NCI-H1105 treated with DMSO at 0.1 percent for 48 hours (cell line): ENCODE measurements at regions not wholly inside any gene's neighbourhood (a gene's known extent, or its start where the extent isn't known, plus 50 kb on each side); places are given as distances from the start of the nearest gene placed in this dataset.
A peak's percentile ranks its signal among the peaks of the same experiment; 100 is the strongest.
"Not testable (repeated sequence)": the region's sequence is repeated elsewhere in the genome, so short reads cannot be mapped to it uniquely, and the experiment has no call there.

Experiments
- DNase-seq: peaks from one replicate; lab custom pipeline; 2025; lab: John Stamatoyannopoulos, UW

GRCh38 chr6:170018422-170018935 lies 267.1 kb downstream of the ERMARD start:
- DNase-seq: no peak

GRCh38 chr6:170017603-170018320 lies 266.3 kb downstream of the ERMARD start:
- no peak for DNase-seq

DNA sequence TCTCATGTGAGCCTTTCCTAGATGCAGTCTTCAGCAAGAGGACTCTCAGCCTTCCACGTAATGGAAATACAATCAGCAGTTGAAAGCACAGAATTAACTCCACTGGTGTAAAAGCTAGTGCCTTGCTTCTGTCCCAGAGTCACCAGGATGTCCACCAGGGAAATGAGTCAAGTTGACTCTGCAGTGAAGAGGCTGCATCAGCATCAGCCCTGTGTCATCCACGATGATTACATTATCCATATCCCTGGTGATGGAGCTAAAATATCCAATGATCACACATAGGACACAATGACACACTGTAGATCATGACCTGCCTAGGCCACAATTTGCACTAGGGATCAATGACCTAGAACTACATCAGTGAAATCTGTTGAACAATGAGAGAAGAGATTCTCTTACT lies 262.4 kb downstream of the ERMARD start:
- DNase-seq: no peak

- no peak for DNase-seq
Observed at GRCh38 chr6:170012037-170012330, 260.6 kb downstream of the ERMARD start.

DNA sequence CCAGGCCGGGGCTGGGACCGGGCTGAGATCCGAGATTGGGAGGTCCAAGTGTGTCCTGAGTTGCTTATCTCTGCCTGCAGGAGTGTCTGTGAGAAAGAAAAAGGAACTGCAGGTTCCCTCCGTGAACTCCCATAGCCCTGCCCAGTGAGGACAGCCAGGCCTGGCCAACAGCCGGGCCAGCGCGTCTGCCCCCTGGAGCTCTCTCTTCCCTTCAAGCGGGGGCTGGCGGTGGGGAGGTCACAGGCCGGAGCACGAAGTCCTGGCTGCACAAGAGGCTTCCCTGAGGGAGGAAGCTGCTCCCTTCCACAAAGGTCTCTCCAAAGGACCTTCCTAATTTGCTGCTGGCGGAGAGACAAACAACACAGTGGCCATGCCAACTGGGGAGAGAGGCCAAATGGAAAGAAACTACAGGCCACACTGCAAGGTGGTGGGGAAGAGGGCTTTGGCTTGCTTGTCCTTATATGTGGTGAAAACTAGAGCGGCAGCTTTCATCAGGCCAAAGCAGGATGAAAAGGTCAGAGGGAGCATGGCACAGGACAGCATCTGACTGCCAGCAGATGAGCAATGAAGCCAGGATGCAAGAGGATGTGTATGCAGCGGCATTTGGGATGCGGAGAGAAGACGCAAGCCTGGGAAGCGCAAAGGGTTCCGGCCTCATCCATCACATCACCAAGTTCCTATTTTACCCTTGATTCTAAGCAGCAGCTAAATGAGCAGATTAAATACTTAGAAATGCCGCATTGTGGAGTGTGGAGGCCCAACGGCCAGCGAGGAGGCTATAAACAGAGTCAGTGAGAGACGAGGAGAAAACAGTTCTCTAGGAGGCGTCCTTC lies 260.0 kb downstream of the ERMARD start:
- no peak for DNase-seq

DNA sequence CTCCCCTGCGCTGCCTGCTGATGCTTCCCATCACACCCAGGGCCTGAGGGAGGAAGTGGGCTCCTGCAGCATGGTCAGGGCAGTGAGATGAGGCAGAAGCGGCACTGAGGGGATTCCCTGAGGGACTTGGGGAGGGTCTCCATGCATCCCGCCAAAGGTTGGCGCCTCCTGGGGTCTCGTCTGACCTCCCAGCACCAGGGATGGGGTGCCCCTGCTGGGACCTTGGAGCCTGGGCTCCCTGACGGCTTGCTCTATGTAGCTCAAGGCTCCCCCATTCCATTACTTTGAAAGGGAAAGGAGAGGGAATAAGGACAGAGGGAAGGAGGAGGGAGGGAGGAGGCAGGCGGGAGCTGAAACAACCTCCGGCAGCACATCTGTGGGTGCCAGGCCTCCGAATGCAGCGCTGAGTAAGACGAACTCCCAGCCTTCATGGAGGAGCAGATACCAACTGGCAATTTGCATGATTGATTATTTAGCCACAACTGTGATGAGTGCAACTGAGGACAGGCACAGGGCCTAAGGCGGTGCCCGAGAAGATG lies 259.3 kb downstream of the ERMARD start:
- DNase-seq: no peak

DNA sequence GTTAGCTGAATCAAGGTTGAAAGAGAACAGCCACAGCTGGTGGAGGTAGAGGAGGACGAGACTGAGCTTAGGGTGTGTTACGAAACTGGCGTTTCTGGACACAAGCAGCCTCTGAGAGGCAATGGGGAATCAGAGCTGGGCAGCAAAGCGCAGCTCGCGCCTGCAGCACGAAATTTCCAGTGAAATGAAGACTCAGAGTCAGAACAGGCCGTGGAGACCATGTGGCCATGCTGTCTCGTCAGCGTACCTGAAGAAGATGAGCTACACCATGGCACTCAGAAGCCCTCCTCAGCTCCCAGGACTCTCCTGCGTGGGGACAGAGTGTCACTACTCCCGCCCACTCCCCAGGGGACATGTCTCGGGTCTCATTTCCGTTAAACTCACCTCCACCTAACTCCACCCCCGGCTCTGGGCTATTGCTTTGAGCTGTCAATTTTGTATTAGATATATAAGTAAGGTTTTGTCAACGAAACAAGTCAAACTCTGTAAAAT lies 256.9 kb downstream of the ERMARD start:
- DNase-seq: no peak

- DNase-seq: peak; percentile 80
Observed at GRCh38 chr6:170007468-170008293, 256.3 kb downstream of the ERMARD start.

DNA sequence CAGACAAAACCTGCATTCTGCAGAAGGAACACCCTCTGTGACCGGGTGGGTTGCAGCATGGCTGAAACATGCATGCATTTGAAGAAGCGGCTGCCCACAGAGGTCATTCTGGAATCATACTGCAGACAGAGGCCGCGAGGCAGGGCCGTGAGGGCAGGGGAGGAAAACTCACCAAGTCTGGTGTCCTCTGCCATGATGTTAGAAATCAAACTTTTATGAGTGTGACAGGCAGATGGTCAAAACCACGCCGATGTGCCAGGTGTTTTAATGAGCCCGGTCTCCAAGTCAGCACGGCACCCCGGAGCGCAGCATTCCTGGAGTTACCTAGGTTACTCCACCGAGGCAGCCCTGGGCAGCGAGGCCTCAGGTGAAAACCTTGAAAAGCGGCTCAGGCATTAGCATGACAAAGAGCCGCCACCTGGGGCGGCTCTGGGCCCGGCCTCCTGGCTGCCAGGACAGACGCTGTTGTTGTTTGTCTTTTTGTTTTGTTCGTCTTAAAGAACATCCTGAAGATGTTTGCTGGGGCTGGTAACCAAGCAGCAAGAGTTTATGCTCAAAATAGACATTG lies 255.6 kb downstream of the ERMARD start:
- peak; percentile 92 for DNase-seq

DNA sequence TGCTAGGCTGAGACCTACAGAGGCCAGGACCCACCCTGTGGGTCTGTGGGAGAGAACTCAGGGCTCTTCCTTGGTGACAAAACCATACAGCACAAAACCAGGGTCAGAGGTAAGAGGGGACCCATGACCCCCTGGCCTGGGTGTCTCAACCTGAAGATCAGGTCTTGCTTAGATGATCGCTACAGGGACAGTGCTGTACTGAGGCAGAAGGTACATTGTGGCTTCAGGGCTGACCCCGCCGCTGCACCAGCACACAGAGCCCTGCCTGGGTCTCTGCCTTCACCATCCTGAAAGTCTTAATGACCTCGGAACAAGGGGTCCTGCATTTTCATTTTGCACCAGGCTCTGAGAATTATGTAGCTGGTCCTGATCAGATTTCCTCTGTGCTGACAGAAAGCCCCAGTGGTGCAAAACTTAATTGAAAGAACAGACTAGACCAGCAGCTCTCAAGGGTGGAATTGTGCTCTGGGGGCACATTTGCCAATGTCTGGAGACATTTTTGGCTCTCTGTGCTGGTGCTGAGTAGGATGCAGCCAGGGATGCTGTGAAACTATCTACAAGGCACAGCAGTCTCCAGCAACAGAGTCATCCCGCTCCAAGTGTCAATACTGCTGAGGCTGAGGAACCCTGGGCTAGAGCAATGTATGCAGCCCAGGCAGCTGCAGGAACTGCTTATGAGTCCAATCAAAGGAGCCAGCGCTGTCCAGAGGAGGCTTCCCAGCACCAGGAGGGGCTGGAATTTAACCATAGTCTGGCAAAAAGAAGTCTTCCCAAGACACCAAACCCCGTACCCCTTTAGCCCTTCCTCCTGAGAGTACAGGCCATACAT lies 254.9 kb downstream of the ERMARD start:
- no peak for DNase-seq

GRCh38 chr6:170005665-170006064 lies 254.2 kb downstream of the ERMARD start:
- DNase-seq: no peak

DNA sequence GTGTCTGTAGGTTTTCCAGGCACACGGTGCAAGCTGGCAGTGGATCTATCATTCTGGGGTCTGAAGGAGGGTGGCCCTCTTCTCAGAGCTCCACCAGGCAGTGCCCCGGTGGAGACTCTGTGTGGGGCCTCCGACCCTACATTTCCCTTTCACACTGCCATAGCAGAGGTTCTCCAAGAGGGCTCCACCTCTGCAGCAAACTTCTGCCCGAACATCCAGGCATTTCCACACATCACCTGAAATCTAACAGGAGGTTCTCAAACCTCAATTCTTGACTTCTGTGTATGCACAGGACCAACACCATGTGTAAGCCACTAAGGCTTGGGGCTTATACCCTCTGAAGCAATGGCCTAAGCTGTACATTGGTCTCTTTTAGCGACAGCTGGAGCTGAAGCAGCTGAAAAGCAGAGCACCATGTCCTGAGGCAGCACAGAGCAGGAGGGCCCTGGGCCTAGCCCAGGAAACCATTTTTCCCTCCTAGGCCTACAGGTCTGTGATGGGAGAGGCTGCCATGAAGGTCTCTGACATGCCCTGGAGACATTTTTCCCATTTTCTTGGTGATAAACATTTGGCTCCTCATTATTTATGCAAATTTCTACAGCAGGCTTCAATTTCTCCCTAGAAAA lies 253.3 kb downstream of the ERMARD start:
- no peak for DNase-seq

DNA sequence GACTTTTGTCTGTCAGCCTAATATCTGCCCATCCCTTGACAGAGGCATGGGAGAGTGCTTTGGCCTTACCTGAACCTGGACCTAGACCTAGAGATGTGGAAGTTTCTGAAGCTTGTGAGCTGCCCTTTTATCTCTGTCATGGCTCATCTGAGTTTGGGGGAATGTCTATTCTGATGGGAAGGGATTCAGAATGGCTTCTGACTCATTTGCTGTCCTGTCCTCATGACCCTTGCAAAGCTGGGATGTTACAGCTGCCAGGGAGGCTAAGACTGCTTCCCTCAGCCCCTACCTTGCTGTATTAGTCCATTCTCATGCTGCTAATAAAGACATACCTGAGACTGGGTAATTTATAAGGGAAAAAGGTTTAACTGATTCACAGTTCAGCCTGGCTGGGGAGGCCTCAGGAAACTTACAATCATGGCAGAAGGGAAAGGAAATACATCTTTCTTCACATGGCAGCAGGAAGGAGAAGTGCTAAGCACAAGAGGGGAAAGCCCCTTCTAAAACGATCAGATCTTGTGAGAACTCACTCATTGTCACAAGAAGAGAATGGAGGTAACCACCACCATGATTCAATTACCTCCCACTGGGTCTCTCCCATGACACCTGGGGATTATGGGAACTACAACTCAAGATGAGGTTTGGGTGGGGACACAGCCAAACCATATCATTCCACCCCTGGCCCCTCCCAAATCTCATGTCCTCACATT lies 252.2 kb downstream of the ERMARD start:
- no peak for DNase-seq

DNA sequence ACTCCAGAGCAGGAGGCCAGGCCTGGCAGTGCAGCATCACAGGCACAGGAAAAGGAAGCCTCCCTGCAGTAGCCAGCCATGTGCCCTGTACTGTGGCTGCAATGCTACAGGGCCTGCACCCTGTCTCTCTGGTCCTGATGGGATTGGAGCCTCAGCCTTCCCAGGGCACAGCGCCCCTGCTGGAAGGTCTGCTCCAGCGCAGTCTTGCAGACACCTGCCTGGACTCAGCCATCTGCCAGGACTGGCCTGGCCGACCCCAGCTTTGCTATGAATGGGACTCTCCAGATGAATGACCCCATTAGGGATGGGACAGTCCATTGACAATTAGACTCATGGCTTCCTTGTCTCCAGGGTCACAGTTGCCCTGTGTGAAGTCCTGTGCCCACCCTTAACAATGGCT lies 251.6 kb downstream of the ERMARD start:
- no peak for DNase-seq

DNA sequence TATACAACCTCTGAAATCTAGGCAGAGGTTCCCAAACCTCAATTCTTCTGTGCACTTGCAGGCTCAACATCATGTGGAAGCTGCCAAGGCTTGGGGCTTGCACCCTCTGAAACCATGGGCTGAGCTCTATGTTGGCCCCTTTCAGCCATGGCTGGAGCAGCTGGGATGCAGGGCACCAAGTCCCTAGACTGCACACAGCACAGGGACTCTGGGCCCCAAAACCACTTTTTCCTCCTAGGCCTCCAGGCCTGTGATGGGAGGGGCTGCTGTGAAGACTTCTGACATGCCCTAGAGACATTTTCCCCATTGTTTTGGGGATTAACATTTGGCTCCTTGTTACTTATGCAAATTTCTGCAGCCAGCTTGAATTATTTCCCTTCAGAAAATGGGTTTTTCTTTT lies 250.4 kb downstream of the ERMARD start:
- not testable (repeated sequence) for DNase-seq

- no peak for DNase-seq
Observed at GRCh38 chr6:170000071-170000843, 248.8 kb downstream of the ERMARD start.

DNA sequence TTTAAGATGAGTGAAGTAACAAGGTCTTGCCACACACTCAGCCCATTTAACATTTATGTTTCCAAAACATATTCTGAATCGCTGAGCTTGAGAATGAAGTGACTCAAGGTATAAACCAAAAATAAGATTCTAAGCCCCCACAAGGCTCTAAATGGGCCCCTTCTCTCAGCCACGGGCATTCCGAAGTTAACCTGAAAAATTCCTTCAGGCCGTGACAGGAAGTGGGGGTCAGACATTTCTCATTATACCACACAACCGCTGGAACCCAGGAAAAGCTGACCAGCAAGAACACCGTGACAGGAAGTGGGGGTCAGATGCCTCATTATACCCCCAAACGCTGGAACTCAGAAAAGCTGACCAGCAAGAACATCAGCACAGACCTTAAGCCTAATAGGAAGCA lies 247.9 kb downstream of the ERMARD start:
- DNase-seq: no peak

GRCh38 chr6:169998457-169998856 lies 247.0 kb downstream of the ERMARD start:
- no peak for DNase-seq

- no peak for DNase-seq
Observed at GRCh38 chr6:169997930-169998218, 246.5 kb downstream of the ERMARD start.
